Hematopoietic multipotent progenitor cell treated with erythropoietin and hydrocortisone succinate and interleukin-3 and kit ligand, for 4 days (in vitro differentiated cells): ENCODE measurements at regions not wholly inside any gene's neighbourhood (a gene's known extent, or its start where the extent isn't known, plus 50 kb on each side); places are given as distances from the start of the nearest gene placed in this dataset.
A peak's percentile ranks its signal among the peaks of the same experiment; 100 is the strongest.
"Not testable (repeated sequence)": the region's sequence is repeated elsewhere in the genome, so short reads cannot be mapped to it uniquely, and the experiment has no call there.

ENCODE experiments used
- DNase-seq: peaks from one replicate; pipeline ENCODE4 v3.0.0-alpha.2; 2015

DNA sequence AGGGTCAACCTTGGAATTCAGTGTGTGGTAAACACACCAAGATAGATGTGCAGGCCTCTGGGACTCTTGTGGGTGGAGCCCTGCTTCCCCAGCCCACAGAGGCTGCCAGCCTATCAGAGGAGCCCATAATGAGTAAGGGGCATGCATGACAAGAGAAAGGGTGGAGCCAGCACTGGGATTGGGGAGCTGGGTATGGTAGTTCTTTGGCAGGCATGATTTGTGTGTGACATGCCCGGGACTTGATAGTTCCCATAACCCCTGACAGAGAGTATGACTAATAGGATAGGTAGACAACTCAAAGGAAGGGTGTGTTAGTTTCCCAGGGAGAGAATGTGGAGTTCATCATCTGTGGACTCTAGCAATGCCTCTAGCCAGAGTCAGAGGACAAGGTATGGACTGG, 143.0 kb downstream of the EMP1 start:
- no peak for DNase-seq

DNA sequence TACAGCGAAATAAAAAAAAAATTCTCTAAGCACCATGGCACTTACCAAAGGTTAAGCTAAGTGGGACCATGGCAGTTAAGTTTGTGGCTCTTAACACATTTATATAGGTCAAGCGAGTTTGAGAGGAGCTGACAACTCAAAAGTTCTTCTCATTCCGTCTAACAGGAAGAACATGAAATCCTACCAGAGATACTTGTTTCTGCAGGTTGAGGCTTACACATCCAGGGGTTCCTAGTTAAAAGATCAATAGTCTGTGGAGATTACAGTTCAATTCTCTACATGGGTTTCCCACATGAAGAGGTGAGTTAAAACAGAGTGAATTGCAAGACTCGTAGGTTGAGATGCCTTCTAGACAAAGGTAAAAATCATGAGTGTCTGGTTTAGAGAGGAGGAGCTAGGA, 142.6 kb downstream of the EMP1 start:
- DNase-seq: no peak

DNA sequence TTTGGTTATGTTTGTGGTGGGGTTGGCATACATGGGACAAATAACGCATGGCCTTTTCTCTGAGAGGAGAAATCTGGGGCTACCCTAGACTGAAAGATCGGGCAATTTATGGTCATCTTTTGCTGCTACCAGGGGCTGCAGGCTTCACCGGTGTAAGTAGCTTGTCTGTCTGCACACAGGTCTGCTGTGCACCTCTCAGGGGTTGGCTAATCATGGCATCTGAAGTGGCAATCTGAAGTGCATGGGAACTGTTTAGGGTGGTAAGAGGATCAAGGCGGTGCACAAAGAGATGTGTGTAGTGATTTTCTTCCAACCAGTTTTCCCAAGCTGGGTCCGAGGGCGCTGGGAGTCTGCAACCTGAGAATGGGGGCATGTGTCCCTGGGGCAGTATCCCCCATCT, 141.3 kb downstream of the EMP1 start:
- DNase-seq: no peak

DNA sequence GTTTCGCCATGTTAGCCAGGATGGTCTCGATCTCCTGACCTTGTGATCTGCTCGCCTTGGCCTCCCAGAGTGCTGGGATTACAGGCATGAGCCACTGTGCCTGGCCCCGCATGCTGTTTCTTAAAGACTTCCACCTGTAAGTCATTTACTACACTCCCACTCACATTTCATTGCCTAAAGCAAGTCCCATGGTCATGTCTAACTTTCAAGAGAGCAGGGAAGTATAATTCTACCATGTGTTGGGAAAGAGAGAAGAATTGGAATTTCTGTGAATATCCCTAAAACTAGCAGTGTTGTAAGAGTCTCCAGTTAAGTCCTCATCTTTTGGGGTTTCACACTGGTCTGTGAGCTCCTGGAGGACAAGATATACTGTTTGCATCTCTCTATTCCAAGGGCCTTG, 139.7 kb downstream of the EMP1 start:
- DNase-seq: no peak

DNA sequence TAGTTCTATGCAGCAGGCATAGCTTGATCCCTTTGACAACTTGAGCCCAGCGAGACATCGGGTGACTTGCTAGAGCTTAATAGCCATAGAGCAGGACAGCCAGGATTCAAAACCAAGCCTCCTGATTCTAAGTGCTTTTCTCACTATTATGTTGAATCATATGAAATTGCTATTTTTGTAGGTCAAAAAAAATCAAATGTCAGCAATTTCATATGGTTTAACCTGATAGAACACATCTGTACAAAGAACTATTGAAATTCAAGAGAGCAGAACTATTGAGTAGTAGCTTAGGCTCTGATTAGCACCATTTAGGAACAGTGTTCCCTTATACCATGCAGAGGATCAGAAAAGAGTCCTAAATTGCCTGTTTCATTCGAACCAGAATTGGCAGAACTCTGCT, 132.0 kb downstream of the EMP1 start:
- no peak for DNase-seq

DNA sequence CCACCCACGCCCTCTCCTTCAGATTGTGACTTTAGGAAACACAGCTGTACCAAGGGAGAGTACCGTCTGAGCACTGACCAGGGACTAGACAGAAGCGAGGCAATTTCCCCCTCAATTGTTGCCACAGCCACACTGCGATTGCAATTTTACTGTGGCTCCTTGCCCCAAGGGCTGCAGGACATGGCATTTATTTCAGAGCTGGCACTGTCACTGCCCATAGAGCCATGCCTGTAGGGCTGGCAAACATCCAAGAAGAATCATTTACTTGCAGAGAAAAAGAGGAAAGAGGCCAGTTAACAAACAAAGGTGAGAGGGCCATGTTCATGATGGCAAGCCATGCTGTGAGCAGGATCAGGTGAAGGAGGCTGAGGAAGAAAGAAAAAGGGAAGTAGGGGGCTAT, 129.6 kb downstream of the EMP1 start:
- no peak for DNase-seq

DNA sequence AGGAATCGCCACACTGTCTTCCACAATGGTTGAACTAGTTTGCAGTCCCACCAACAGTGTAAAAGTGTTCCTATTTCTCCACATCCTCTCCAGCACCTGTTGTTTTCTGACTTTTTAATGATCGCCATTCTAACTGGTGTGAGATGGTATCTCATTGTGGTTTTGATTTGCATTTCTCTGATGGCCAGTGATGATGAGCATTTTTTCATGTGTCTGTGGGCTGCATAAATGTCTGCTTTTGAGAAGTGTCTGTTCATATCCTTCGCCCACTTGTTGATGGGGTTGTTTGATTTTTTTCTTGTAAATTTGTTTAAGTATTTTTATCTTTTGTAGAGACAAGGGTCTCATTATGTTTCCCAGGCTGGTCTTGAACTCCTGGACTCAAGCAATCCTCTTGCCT, 128.5 kb downstream of the EMP1 start:
- not testable (repeated sequence) for DNase-seq

DNA sequence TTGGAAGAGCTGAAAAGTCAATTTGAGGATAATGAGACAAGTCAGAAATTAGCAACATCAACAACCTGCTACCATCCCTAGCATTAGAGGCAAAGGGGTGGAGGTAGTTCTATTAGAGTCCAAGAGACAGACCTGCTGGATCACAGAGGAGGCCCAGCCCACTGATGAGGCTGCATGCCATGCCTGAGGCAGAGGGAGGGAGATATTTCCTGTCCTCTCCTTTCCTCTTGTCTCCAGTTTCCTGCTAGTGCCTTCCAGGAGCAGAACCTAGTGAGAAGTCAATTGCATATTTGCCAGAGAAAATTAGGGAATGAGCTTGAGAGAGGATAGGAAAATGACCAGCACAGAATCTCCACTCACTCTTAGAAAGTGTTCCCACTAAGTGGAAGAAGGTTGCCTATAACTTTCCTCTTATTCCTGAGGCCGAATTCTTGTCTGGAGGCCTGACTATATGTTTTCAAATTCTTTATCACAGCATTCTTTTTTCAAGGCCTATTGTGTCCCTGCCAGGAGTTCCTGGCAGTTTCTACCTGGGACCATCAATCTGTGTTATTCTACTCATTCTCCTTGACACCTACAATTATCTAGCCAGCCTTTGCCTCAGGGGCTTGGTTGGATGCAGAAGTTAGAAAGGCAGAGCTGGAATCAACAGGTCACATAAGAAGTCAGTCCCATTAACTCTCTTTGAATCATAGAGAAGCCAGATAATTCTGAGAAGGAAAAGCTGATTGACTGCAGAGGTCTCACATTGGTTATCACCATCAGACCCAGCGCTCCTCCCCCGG, 121.9 kb downstream of the EMP1 start:
- no peak for DNase-seq

DNA sequence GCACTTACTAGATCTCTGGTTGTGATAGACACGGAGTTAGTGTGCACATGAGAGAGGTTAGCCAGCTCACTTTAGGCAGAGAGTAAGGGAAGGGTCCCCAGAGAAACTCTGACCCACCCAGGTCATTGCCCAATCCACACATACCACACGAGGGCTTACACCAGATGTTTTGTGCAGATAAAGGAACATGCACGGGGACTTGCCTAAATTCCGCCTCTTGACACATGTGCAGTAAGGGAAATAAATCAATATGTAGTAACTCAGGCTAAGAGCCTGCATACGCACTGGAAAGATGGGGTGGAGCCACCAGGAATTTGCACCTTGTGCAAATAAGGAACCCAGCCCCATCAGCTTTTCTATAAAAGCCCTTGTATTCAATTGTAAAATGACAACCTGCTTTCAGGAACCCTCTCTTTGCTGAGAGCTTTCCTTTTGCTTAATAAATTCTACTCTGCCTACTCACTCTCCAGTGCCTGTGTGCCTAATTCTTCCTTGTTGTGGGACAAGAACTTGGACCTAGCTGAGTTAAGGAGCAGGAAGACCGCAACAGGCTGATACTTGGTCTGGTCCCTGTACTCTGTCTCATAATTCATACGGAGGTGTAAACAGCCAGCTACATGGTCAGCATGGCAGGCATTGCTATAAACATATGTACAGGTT, 120.2 kb downstream of the EMP1 start:
- DNase-seq: peak; percentile 75

DNA sequence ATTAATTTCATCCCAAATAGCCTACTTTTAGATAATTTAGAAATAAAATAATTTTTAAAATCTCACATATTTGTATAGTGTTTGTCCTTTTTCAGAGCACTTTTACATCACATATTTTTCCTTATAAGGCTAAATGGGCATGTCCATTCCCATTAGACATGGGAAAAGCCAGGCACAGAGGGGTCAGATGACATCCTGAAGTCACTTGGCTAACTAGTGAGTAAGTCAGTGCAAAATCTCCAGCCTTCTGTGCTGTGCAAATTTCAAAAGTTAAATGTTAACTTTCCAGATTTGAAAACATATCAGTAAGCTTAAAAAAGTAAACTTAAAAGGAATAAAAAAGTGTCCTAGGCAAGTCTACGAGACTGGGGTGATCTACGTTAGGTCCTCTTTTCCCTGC, 117.4 kb downstream of the EMP1 start:
- DNase-seq: no peak

DNA sequence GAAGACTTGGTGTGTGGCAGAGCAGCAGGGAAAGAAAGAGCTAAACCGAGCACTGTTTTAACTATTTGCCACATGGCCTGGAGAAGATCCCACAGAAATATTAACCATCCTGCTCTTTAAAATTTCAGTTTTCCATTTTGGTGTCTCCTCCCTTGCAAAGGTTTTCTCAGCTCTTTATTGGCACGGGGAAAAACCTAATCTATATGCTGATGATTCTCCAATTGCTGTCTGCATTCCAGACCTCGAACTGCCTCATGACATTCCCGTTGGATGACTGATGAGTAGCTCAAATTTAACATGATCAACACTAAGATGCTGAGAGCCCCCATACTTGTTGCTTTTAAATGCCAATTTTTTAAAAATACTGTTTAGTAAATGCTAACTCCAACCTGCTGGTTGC, 115.0 kb downstream of the EMP1 start:
- no peak for DNase-seq

DNA sequence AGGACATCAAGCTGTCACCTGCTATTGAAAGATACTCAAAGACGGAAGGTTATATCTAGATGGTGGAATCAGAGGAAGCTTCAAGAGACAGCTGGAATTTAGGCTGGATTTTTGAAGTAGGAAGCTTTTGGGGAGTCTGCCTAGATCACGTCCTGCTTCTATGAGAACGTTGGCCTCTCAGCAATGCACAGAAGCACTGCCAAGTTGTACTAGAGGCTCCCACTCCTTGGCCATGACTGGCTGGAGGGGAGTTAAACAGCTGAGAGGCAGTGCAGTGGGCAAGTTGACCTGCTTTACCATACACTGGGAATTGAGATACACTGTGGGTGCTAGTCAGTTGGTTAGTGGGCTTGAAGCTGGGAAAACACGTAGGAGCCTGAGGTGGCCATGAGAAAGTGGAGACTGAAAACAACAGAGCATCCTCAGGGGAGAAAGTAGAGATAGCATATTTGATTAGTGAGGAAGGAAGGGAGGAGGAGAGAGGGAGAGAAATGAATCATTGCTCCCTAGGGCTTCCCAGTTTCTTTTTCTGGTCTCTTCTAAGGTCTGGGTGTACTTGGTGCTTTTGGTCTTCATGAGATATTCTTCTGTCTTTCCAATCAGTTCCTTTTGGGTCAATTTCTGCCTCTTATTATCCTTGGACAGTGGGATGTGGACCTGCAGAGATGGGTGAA, 110.8 kb downstream of the EMP1 start:
- no peak for DNase-seq

DNA sequence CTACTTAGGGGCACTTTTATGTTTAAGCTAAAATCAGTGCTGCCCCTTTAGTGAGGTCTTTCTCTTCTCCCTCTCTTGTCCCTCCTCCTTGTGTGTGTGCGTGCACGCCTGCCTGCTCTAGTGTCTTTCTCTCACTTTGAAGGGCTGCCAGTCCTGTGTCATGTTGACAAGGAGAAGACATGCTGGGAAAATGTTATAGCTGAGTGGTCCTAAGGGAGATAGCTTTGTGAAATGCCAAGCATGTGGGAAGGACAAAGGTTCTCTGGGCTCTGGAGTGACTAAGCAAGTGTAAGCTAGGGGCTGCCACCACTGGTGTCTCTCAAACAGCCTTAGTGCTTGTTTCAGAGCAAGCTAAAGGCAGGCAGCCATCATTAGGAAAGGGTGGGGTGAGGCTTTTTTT, 108.4 kb downstream of the EMP1 start:
- DNase-seq: no peak

DNA sequence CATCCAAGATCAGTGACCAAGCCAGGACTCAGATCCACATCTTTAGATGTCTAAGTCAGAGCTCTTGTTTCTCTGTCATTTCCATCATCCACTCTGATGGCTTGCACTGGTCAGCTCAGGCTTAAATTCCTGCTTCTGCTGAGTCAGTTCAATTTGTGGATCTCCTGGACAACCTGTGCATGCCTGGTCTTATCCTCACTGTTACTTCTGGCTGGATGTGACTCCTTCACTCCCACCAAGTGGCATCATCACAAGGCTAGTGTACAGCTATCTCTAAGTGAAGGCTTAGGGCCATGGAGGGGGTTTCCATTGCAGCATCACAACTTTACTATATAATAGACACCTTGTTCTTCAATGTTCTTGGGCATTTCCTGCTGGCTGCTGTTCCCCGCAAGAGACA, 102.9 kb downstream of the EMP1 start:
- DNase-seq: no peak

DNA sequence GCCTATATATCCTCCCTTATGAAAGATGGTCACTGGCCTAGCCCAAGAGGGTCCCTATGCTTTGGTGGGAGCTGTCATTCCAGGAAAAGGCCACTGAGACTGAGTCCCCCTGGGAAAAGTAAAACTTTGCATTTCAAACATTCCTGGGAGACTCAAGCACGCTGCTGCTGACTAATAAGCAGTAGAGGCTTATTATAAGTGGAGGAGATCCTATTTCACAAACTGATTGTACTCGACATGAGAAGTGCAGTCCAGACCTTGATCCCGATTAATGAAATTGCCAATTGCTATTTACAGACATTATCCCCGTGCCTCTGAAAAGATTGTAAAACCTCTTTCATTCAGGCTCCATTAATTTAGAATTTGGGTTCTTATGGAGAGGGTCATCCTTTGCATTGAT, 96.6 kb downstream of the EMP1 start:
- no peak for DNase-seq

DNA sequence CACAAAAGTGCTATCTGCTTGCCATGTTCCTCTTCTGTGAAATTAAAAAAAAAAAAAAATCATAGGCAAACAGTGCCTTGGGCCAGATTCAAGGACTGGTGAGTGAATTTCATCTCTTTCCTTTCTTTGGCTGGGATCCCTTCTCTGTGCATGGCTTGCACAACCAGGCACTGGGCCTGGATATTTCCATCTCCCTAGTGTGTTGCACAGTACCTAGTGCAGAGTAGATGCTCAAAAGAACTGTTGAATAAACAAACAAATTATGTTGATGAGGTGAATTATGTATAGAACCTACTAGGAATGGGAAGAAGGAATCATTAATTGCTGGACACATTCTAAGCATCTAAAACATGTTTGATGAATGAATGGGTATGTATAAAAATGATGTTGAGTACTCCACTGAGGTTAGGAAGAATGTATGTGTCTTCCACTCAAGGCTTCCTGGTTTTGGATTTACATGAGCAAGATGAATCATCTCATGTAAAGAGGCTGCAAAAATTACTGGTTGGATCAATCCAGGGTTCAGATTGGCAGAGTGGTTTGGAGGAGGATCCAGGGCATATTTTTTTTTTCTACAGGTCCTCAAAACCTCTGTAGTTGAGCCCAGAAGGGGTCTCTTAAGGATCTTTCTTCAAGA, 93.2 kb downstream of the EMP1 start:
- no peak for DNase-seq

DNA sequence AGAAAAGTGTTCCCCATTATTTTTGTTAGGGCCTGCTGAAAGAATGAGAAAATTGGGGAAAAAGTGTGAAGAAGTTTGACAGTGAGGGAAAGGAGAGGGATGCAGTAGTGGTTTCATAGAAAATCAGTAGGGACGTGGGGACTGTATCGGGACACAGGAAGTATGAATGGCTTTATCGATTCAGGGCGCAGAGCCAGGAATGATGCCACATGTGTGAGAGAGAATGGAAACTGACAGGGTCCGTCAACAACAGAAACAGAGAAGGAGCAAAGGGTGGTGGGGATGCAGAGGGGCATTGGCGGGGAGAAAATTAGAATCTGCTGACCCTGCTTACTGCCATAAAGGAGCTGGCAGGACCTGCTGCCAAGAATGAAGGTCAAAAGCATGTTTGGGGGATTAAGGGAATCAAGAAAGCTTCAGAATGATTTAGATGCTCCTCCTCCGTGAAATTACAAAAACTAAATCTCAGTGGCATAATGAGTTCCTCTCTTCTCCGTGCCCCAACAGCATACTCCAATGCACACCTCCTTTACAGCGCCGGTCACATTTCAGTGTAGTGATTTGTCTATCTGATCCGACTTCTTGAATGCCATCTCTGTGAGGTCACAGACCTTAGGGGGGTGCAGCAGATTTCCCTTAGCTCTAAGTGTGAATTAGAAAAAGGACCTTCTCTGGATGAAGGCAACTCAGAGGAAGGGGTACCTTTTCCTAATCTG, 92.6 kb downstream of the EMP1 start:
- DNase-seq: no peak

DNA sequence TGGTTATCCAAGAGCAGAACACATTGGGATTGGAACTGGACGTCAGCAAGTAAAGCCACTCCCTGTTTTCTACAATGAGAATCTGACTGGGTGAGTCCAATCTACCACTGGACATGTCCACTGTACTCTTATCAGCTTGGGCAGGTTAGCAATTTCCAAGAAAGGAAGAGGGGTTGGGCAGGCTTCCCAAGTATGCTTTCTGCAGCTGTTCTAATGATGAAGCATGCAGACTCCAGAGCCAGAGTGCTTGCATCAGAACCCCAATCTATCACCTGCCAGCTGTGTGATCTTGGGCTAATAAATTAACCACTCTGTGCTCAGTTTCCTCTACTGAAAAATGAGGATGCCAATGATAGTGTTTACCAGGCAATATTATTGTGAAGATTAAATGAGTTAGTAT, 92.0 kb downstream of the EMP1 start:
- DNase-seq: peak; percentile 20

DNA sequence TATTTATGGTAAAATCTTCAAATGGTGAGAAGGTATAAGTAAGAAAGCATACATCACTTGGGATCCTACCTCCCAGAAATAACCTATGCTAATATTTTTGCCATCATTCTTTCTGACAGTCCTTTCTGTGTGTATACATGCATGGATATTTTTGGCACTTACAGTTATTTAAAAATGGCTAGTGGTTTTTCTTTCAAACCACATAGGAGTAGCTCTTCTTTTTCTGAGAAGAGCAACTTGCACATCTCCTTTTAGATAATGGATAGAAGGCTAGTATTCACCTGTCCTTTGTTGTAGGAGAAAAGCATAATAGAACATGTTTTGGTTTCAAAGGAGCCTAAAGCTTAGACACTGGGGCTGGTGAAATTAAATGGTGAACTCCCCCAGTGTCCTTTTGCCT, 87.3 kb downstream of the EMP1 start:
- no peak for DNase-seq

DNA sequence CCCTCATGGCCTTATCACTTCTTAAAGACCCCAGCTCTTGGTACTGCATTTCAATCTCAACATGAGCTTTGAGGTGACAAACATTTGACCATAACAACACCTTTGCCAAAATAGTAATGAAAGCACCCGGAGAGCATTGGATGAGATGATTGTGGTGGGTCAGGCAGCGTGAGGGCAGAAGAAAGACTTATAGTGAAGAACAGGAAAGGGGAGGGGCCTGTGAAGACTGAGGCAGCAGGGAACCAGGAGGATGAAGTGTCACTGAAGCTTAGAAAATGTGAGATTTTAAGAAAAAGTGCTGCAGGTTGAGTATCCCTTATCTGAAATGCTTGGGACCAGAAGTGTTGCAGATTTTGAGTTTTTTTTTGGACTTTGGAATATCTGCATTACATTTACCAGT, 86.3 kb downstream of the EMP1 start:
- no peak for DNase-seq

DNA sequence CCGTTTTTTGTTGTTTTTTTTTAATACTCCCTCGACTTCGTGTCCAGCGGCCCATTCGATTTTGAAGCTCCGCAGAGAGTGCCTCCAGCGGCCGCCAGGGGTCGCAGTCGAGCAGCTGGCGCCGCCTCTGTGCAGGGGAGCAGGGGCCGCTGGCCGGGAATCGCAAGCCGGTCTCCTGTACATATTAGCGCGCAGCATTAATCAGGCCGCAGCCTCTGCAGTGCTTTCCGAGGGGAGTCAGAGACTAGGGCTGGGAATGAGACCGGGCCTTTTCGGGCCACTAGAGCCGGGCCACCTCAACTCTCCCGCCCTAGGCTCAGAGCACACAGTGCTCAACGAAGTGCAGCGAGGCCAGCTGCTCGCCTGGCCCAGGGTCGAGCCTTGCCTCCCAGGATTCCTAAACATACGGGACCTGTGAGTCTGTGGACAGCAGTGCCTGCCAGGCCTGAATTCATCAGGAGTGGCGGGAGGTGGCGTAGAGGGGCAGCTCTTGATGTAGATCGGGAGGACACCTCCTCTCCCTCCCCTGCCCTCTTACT, 81.8 kb downstream of the EMP1 start:
- DNase-seq: peak; percentile 81

DNA sequence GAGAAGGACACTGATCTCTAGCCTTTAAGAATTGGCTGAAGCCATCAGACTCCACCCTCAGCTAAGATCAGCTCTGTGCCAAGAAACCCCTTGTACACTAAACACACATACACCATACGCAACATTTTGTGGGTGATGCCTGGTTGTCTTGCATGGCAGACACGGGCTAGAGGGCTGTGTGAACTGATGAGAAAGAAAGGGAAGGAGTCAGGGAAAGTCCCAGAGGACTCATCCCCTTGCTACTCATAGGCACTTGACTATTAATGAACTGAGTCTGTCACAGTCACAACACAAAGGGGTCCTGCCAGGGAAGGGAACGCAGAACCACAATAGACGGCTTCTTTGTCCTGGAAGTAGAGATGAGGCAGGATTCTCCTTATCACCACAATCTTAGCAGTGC, 80.8 kb downstream of the EMP1 start:
- no peak for DNase-seq
